ENCODE measurements at regions not wholly inside any gene's neighbourhood (a gene's known extent, or its start where the extent isn't known, plus 50 kb on each side); places are given as distances from the start of the nearest gene placed in this dataset.

GRCh38 chr12:105754313-105754712 is 384.4 kb downstream of the NUAK1 start:
- DNase-seq (ENCODE audit: low spot score) (no peak), ATAC-seq (ENCODE audit: low FRiP score) (no peak)
- no peak for TF ChIP-seq CTCF (IDR thresholded peaks at IDR 0.05)

- no peak for ATAC-seq (ENCODE audit: low FRiP score)
- TF ChIP-seq CTCF (IDR thresholded peaks at IDR 0.05), result no peak
- DNase-seq (ENCODE audit: low spot score), result no peak
These were observed 381.8 kb downstream of the NUAK1 start for GRCh38 chr12:105756961-105757360.

GRCh38 chr12:105759149-105759548 is 379.6 kb downstream of the NUAK1 start:
- no peak for TF ChIP-seq CTCF (IDR thresholded peaks at IDR 0.05)
- DNase-seq (ENCODE audit: low spot score) (no peak), ATAC-seq (ENCODE audit: low FRiP score) (no peak)

- no peak for ATAC-seq (ENCODE audit: low FRiP score)
- no peak for TF ChIP-seq CTCF (IDR thresholded peaks at IDR 0.05)
- no peak for DNase-seq (ENCODE audit: low spot score)
These were observed 377.7 kb downstream of the NUAK1 start for GRCh38 chr12:105761075-105761474.

GRCh38 chr12:105764216-105764835 is 374.4 kb downstream of the NUAK1 start:
- no peak for TF ChIP-seq CTCF (IDR thresholded peaks at IDR 0.05)
- ATAC-seq (ENCODE audit: low FRiP score), result no peak
- DNase-seq (ENCODE audit: low spot score), result no peak

- ATAC-seq (ENCODE audit: low FRiP score) (no peak), DNase-seq (ENCODE audit: low spot score) (no peak)
- TF ChIP-seq CTCF (IDR thresholded peaks at IDR 0.05), result no peak
These were observed 373.4 kb downstream of the NUAK1 start for GRCh38 chr12:105765053-105766014.

Measured in omental fat pad (tissue), 3 donors.